ENCODE measurements at regions not wholly inside any gene's neighbourhood (a gene's known extent, or its start where the extent isn't known, plus 50 kb on each side); places are given as distances from the start of the nearest gene placed in this dataset.

GRCh38 chr4:144451766-144452450, 194.0 kb upstream of the HHIP start:
- TF ChIP-seq CTCF (IDR thresholded peaks at IDR 0.05) (no peak), POLR2A (IDR thresholded peaks at IDR 0.05) (no peak)

All from body of pancreas (tissue), 4 donors.